Fibroblast of pulmonary artery (primary cell): ENCODE measurements at regions not wholly inside any gene's neighbourhood (a gene's known extent, or its start where the extent isn't known, plus 50 kb on each side); places are given as distances from the start of the nearest gene placed in this dataset.
A peak's percentile ranks its signal among the peaks of the same experiment; 100 is the strongest.
"Not testable (repeated sequence)": the region's sequence is repeated elsewhere in the genome, so short reads cannot be mapped to it uniquely, and the experiment has no call there.

Experiments
- DNase-seq: peaks from one replicate; pipeline ENCODE4 v3.0.0-alpha.2; 2010; ENCODE audit warnings: low read depth
- H3K4me3 ChIP-seq: replicated peaks from 2 replicates; pipeline ENCODE4 v1.5.1; 2011; ENCODE audit warnings: low read depth, mild to moderate bottlenecking, control low read depth, low read length, moderate library complexity
- CTCF ChIP-seq: IDR thresholded peaks from 2 replicates; pipeline ENCODE4 v1.5.1; 2011; ENCODE audit warnings: mild to moderate bottlenecking, control low read depth, low read length, inconsistent platforms; ENCODE audit errors: missing control alignments

- TF ChIP-seq CTCF = no peak
- no peak overlapping the region for H3K4me3 ChIP-seq
Measured at GRCh38 chr6:4358414-4359107, 223.2 kb upstream of the ECI2 start.

GRCh38 chr6:4357660-4358152 lies 222.3 kb upstream of the ECI2 start:
- H3K4me3 ChIP-seq, DNase-seq: not testable (repeated sequence)

More at GRCh38 chr6:4358414-4359107, 223.2 kb upstream of the ECI2 start:
- DNase-seq = peak; percentile 100

DNA sequence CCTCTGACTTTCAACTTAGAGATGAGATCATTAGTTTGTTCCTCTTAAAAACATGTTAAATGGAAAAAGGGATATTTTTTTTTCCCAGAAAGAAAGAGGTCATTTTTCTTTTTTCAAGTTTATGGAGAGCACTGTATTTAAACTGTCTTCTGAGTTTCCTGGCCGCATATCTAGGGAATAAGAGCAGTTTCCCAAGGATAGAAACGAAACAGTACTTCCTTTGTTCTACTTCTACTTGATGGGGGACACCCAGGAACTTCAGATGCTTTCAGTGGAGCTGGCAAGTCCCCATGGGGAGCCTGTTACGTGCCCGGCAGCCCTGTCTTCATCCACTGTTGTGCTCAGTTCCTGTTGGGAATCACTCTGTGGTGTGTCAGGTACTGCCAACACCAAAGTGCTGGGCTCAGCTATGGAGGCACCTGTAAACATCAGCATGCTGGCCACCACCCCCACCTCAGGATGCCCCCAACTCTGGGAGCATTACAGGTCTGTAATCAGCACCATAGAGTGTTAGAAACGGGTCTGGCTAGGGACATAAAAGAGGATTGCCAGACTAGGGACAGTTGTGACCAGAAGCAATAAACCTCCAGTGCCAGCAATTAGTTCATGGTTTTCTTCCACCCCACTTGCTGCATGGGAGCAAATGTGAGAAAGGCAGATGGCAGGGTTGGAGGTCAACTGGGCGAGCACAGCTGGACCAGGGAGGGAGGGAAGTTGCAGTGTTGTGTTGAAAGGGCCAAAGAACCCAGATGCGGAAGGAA lies 221.7 kb upstream of the ECI2 start:
- DNase-seq = no peak
- no peak for TF ChIP-seq CTCF
- no peak overlapping the region for H3K4me3 ChIP-seq

DNA sequence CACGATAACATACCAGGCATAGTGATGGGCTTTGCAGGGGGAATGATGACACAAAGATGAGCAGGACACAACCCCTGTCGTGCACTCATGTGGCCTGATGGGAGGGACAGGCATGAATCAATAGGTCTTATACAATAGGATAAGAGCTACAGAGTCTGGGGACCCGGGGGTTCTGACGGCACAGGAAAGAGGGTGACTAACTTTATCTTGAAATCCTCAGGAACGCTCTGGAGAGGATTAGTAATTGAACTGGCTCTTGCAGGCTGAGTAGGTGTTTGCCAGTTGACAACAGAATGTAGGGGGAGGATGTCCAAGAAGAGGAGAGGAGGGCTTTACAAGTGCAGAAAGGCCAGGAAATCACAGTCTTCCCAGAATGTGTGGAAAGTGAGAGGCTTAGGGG lies 219.9 kb upstream of the ECI2 start:
- peak; percentile 87 for DNase-seq
- H3K4me3 ChIP-seq = no peak overlapping the region
- TF ChIP-seq CTCF = no peak

GRCh38 chr6:4354181-4354580 lies 218.8 kb upstream of the ECI2 start:
- TF ChIP-seq CTCF = no peak
- no peak for DNase-seq
- no peak overlapping the region for H3K4me3 ChIP-seq

DNA sequence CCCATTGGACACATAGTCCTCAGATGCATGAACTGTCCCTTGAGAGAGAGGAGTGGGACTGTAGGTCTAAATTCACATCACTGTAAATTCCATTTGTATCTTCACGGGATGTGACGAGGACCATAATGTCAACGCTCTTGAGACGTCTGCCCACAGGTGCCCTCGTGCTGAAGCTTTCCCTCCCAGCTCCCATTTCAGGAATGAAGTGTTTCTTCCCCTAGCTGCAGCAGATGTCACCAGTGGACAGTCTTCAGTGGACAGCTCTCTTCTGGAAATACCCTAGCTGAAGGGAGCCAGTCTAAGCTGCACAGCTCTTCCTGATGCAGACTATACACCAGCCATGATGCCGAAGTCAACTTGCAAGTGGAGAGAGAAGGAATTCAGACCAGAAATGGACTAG lies 217.4 kb upstream of the ECI2 start:
- peak; percentile 25 for DNase-seq
- no peak overlapping the region for H3K4me3 ChIP-seq
- no peak for TF ChIP-seq CTCF

DNA sequence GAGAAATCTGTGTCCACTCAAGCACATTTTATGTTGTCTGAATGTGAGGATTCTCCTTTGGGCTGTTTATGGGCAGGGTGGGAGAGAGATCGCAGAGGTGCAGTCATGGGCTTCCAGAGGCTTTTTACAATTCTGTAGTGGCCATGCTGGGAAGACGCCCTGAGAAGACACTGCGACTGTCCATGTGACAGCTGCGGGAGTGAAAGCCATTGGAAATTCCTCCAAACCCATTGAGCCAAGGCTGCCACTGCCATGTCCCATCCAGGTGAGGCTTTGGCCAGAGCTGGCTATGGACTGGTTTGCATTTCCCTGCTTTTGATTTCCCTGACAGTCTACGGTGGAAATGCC lies 216.9 kb upstream of the ECI2 start:
- DNase-seq = no peak
- TF ChIP-seq CTCF = no peak
- no peak overlapping the region for H3K4me3 ChIP-seq
